GM18870 (cell line): ENCODE measurements at regions not wholly inside any gene's neighbourhood (a gene's known extent, or its start where the extent isn't known, plus 50 kb on each side); places are given as distances from the start of the nearest gene placed in this dataset.

Source experiments
- ATAC-seq: cut with Tn5 transposase; IDR thresholded peaks from one replicate; pipeline ENCODE4 v1.9.1; 2021; ENCODE audit warnings: moderate library complexity; ENCODE audit not compliant: unreplicated experiment

GRCh38 chr6:132934496-132934895 lies 120.1 kb downstream of the RPS12 start:
- ATAC-seq: no peak

- no peak for ATAC-seq
Measured at GRCh38 chr6:132936646-132937045, 122.3 kb downstream of the RPS12 start.

GRCh38 chr6:132937466-132937906 lies 123.1 kb downstream of the RPS12 start:
- ATAC-seq: no peak

GRCh38 chr6:132948889-132949288 lies 134.5 kb downstream of the RPS12 start:
- ATAC-seq: no peak

- ATAC-seq: no peak
Measured at GRCh38 chr6:132950566-132950965, 136.2 kb downstream of the RPS12 start.

GRCh38 chr6:132952031-132952867 lies 137.9 kb downstream of the RPS12 start:
- no peak for ATAC-seq

GRCh38 chr6:132952986-132953385 lies 138.6 kb downstream of the RPS12 start:
- no peak for ATAC-seq

GRCh38 chr6:132954222-132954621 lies 139.9 kb downstream of the RPS12 start:
- no peak for ATAC-seq

GRCh38 chr6:132954936-132955335 lies 140.6 kb downstream of the RPS12 start:
- no peak for ATAC-seq

- ATAC-seq: no peak
Measured at GRCh38 chr6:132959639-132960326, 145.4 kb downstream of the RPS12 start.

- no peak for ATAC-seq
Measured at GRCh38 chr6:132960720-132961119, 146.4 kb downstream of the RPS12 start.

GRCh38 chr6:132961122-132961521 lies 146.8 kb downstream of the RPS12 start:
- ATAC-seq: no peak

GRCh38 chr6:132961610-132962009 lies 147.2 kb downstream of the RPS12 start:
- no peak for ATAC-seq

GRCh38 chr6:132962936-132963868 lies 148.8 kb downstream of the RPS12 start:
- peak; percentile 78 for ATAC-seq

- no peak for ATAC-seq
Measured at GRCh38 chr6:132964101-132964867, 149.9 kb downstream of the RPS12 start.

GRCh38 chr6:132964868-132965382 lies 150.6 kb downstream of the RPS12 start:
- no peak for ATAC-seq

GRCh38 chr6:132967871-132968270 lies 153.5 kb downstream of the RPS12 start:
- no peak for ATAC-seq

GRCh38 chr6:132968419-132968950 lies 154.1 kb downstream of the RPS12 start:
- no peak for ATAC-seq

- ATAC-seq: no peak
Measured at GRCh38 chr6:132969196-132969595, 154.8 kb downstream of the RPS12 start.

GRCh38 chr6:132971676-132972075 lies 157.3 kb downstream of the RPS12 start:
- ATAC-seq: no peak
